Globus pallidus (tissue), 1 donor: ENCODE measurements at regions not wholly inside any gene's neighbourhood (a gene's known extent, or its start where the extent isn't known, plus 50 kb on each side); places are given as distances from the start of the nearest gene placed in this dataset.
A peak's percentile ranks its signal among the peaks of the same experiment; 100 is the strongest.

ENCODE experiments used
- DNase-seq: peaks from one replicate; pipeline ENCODE4 v3.0.0-alpha.2; 2015; ENCODE audit warnings: low spot score

DNA sequence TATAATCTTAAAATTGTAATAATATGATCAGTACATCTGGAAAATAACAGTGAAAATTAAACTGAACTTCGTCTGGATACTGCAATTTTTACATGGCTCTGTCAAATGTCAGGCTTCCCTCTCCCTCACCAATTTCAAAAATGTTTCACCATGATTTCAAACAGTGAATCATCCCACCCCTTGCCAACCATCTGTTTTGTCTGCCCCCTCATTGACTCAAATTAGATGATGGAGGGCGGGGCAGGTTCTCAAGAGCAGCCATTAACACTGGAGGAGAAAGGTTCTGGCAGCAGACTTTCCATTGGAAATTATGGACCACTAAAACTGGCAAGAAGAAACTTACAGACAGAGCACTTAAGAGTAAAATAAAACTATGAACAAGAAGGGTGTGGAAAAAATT, 1195.7 kb upstream of the ZEB2 start:
- no peak for DNase-seq

DNA sequence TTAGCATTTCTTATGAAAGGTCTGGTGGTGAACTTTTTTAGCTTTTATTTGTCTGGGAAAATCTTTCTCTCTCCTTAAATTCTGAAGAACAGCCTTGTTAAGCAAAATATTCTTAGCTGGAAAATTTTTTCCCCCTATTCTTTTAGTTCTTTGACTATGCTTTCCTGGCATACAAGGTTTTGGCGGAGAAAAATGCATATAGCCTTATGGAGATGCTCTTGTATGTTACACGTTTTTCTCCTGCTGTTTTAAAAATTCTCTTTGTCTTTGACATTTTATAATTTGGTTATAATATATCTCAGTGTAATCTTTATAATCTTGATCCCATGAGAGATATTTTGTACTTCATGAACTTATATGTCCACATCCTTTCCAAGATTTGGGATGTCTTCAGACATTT, 1190.4 kb upstream of the ZEB2 start:
- DNase-seq: no peak

DNA sequence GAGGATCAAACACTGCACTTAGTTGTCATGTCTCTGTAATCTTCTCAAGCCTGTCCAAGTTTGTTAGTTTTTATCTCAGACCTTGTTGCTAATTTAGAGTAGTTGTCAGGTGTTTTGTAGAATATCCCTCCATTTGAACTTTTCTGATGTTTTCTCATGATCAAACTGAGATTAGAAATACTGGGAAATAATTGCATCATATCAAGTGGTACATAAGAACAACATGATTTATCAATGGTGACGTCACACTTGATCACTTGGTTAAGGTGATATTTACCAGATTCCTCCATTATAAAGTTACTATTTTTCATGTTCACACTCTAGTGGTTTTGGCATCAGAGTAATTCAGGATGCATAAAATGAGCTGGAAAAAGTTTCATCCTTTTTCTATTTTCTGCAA, 1182.4 kb upstream of the ZEB2 start:
- DNase-seq: no peak

DNA sequence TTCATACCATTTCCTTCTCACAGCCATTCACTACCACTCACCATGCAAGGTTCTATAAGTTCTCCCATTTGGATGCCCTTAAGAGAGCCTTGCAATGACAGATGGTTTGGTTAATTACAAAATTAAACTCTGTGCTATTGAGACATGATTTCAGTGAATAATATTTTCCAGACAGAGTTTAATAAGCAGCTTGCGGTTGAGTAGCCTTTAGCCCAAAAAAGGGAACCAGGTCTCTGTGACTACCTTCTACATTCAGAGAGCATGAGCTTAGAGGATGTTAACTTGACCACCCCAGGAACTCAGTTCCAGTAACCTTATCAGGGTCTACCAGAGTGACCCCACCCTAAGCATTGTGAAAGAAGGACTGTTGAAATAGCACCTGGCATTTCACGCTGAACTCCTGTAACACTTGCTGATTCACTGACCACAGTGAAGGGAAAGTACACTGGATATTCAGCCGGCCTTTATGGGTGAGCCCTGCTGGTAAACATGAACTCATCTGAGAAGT, 1173.1 kb upstream of the ZEB2 start:
- DNase-seq: peak; percentile 2

DNA sequence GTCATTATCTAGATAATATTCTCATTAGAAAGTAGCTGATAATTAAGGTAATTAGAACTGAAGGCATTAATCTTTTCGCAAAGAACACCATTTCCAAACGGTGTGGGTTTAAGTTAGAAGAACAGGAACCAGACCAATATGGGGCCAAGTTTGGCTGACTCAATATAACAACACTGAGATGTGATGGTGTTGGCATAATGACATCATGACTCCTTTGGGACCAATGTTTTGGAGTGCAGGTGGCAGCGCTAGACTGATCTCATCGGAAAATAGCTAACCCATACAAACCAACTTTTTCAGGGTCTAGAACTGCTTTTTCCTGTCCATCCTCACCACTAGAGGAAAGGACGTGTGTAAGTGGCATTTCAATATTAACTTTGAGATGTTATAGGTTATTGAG, 1171.7 kb upstream of the ZEB2 start:
- no peak for DNase-seq

DNA sequence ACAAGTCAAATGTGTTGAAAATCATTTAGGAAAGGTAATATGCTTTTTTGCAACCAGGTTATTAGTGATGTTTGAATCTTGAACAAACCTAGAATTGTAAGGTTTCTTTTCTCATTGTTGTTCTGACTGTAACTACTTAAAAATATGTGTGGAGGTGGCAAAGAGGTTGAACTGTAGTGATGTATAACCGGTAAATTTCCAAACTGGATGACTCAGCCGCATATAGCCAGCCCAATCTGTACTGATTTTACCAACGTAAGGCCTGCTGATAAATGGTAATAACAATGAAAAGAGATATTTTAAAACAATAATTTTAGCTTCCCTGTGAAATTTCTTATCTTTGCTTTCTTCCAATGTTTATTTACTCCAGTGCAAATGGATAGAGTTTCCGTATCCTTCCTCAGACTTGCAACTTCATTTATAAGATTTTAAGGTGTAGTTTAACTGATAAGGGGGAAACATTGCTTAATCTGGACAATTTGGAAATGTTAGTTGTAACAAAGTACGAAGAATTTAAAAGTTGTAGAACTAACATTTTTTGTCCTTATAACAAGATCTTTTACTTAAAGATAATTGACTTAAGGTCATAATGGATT, 1170.4 kb upstream of the ZEB2 start:
- DNase-seq: no peak

DNA sequence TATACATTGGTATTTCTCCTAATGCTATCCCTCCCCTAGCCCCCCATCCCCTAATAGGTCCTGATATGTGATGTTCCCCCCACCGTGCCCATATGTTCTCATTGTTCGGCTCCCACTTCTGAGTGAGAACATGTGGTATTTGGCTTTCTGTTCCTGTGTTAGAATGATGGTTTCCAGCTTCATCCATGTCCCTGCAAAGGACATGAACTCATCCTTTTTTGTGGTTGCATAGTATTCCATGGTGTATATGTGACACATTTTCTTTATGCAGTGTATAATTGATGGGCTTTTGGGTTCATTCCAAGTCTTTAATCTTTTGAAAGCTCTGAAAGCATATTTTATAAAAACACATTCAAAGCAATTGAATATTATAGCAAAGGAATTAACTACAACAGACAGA, 1169.4 kb upstream of the ZEB2 start:
- DNase-seq: no peak

DNA sequence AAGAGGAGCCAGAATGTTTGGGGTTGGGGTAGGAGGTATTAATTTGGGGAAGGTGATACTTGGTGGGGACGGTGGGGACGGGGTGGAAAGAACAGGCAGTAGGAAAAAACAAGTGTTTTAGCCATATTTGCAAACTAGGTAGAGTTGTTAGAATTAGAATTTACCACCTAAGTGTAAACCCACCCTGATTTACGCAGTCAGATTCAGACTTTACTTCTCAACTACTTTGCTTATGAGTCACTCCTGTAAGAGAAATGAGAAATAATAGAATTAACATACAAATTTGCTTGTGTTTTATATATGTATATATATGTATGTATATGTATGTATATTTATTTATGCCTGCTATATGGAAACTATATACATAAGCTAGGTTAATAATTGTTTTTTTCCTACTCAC, 1168.2 kb upstream of the ZEB2 start:
- DNase-seq: no peak

DNA sequence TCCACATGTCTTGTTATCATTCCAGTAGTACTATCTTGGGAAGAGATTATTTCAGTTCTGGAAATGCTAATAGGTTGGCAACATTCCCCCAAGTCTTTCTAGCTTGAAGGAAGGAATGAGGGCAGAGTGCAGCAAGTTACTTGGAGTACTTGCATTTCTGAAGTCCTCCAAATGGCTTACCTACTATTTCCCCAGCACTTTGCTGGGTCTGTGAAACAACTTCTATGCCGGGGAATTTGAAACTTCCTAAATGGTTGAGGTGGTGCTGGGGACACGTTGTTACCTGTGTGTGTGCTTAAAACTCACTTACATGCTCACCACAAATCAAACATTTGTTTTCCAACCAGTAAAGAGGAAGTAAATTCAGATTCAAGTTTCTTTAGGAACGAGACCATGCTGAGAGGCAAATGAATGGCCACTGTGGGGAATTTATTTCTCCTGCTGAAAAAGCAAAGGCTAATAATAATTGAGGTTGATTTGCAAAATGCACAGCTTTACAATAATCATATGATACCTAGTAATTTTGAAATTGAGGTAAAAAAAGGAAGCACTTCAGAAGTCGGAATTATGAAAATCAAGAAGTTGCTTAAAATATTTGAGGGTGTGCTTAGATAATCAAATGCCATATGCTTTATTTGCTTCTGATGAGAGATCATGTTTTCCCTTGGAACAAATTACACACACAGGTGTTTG, 1167.7 kb upstream of the ZEB2 start:
- DNase-seq: peak; percentile 3

DNA sequence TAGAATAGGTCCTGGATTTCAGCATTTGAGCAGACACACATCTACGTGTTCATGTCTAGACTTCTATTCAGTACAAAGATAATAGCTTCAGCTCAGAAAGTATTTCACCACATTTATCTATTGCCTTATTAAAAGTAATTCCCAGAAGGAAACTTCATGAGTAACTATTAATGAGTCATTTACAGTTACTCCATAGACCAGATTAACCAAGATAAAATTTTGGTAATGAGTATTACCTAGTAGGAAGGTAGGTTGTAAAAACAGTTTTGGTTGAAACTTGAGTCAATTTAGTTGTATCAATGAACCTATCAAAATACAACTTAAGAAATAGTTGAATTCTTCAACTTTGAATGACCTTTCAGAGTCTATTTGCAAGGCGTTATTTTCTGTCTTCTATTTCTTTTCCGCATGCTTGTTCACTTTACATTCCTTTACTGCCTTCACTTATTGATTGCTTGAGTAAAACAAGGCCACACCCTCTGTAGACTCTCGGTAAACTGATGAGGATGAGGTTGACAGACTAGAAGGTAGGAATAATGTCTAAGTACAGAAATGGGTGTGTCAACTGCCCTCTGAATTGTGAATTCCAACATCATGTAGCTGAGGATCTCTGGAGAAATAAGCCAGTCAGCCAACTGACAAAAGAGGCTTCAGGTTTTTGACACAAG, 1165.6 kb upstream of the ZEB2 start:
- DNase-seq: no peak

DNA sequence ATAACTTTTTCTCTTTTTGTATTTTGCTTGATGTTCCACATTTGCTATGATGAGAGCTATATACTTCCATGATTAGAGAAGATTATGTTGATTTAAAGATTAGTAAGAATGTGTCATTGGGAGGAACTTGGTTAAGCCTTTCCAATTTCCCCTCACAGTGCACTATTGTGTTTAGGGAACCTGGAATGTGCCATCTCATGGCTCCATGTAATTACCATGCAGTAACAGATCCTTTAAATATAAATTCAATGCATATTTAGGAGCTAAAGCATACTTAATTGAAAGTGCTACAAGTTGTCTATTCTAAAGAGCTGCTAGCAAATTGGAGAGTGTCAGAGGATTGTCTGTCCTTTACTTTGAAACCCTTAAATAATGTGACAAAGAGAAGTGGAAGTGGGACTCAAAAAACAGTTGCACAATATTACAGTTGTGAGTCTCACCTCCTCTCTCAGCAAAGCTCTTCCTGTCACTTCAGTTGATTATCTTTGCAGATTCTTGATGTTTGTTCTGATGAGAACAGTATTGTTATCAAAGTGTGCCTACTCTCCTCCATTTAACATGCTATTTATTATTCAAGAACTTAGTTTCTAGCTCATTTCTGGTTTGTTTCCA, 1162.7 kb upstream of the ZEB2 start:
- no peak for DNase-seq

DNA sequence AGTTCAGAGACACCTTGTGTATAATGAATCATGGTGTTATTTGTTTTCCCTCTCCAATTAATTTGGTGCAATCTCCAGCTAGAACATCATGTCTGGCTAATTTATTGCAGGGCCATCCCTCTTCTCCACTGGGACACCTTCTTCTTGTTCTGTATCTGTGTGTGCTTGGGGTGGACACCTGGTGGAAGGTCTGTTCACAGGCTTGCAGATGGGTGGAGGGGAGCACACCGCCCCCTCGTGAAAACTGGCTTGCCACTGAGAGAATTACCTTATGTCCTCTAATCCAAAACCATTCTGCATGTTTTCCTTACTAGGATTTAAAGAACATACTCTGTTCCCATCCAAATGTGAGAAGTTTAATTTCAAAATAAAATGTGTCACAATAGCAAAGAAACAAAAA, 1160.4 kb upstream of the ZEB2 start:
- no peak for DNase-seq

DNA sequence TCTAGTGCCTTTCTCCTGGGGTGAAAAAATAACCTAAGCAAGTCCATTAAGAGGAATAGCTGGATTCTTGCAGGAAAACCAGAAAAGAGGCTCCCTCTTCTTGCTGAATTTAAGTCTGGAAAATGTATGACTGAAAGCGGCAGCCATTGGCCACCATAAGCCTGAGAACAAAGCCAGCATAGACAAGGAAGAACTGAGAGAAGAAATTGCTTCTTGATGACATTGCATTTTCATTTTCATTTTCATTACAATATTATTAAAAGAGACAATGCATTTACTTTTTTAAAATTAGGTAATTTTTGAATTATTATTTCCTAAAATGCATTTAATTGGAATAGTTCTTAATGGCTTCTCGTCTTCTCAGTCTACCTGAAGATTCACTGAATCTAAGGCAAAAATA, 1157.5 kb upstream of the ZEB2 start:
- DNase-seq: no peak

DNA sequence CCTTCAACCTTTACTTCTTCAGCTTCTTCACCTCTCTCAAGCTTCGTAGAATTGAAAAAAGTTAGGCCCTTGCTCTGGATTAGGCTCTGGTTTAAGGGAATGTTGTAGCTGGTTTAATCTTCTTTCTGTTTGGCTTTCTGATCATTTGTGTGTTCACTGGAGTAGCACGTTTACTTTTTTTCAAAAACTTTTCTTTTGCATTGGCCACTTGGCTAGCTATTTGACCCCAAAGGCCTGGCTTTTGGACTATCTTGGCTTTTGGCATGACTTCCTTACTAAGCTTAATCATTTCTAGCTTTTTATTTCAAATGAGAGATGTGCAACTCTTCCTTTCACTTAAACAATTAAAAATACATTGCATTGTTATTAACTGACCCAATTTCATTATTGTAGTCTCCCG, 1154.8 kb upstream of the ZEB2 start:
- no peak for DNase-seq

DNA sequence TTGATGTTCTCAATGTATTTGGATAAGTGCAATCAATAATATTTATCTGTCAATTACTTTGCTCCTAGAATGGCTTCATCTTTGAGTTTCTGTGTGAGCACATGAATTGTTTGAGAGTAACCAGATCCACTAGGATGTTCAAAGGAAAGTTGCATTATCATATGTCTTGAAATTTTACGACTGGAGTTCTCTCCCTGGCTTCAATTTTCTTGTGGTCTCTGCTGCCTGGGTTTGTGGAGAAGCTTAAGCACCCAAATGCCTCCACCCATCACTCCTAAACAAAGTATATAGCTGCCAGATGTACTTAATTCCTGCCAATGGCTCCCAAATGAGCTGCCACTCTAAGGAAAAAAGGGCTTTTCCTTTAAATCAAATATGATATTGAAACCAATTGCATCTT, 1149.4 kb upstream of the ZEB2 start:
- DNase-seq: no peak

DNA sequence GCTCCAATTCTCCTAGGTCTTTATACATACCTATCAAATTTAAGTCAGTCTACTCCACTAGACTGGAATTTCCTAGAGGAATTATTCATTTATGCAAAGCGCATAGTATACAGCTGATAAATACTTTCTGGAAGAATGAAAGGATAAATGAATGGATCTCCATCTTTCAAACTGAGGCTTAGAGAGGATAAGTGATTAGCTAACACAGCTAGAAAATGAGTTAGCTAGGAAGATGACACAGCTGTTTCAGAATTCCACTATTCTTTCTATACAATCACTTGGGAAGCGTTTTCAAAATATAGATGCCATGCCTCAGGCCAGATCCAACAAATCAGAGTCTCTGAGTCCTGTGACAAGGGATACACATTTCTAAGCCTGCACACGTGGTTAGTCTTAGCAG, 1146.6 kb upstream of the ZEB2 start:
- DNase-seq: no peak

DNA sequence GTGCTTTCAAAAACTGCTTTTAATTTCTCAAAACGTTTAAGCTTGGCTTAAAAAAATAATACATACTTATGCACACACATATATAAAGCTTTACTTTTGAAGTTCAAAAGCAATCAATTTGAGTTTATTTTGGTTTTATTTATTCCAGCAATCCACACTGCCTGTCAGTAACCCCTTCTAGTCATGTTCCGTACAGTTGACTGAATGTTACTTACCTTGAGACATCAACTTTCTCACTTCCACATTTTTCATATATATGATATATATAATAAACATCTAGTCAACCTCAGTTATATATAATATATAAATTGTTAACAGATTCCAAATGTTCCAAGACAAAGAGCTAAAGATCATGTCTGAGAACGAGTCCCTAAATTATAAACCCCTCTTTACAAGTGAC, 1137.3 kb upstream of the ZEB2 start:
- DNase-seq: no peak

DNA sequence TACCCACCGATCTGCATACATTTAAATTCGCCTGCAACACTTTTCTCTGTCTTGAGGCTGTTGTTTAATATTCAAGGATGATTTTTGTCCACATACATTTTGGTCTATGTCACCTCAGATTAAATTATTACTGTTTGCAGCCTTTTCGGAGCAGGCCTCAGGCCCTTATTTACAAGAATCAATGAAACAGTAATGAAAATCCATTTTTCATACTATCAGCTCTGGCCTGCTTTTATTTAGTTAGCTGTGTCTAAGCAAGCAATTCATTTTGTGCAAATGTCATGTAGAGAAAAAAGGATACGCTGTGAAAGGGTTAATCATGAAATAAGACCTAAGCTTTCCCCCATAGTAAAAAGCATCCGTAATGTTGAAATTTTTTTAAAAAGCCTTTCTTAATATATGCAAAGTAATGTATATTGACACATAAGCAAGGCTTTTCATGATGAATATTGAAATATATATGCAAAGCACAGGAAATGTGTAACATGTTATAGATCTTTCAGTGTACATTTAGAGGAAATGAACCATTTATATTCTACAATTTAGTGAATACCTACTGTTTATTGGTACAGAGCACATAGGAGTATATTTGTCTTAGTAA, 1135.3 kb upstream of the ZEB2 start:
- DNase-seq: no peak

DNA sequence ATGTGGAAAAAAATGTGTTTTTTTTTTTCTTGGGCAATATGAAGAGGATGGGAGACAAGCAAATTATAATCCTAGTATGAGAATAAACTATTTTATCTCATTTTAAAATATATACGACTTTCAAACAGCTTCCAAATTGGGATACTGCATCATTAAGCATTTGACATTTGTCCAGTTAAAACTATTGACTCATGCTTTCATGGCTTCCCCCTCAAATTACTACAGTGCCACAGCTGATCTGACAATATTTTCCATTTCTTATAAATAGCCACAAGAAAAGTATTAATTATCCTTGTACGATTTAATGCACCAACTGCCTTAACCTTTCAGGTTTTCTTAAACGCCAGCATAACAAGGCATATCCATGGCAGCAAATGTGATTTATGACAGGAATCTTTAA, 1134.8 kb upstream of the ZEB2 start:
- no peak for DNase-seq

DNA sequence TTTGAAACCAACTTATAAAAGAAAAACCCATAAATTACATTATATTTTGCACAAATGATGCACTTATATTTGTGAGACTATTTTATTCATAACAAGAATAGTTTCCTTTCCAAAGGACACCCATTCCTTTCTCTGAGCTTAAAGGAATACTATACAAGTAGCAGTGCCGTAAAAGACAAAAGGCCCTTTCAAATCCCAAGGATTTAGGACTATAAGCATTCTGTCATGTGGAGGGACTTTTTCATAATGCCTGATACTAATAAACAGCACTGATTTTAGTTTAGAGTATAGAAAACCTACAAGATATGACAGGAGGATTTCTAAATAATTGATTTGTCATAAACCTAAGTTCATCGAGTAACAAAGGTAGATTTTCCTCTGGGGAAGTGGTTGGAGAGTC, 1134.2 kb upstream of the ZEB2 start:
- DNase-seq: no peak

DNA sequence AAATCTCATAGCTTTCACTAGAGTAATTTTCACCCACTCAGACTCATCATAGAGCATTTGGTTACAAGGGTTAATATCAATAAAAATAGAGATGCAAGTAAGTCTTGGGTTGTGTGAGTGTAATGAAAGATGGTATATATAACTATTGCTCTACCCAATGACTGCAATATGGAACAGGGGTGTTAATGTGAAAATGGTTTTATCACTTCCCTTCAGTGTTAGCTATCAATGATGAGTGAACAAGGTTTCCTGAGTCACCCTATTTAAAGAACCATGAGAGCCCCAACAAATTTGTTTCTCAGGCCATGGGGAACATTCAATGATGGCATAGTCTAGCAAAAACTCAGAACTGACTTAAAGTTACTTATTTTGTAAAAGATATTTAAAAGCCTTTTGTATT, 1133.6 kb upstream of the ZEB2 start:
- no peak for DNase-seq
